CD14-positive monocyte (primary cell): ENCODE measurements at regions not wholly inside any gene's neighbourhood (a gene's known extent, or its start where the extent isn't known, plus 50 kb on each side); places are given as distances from the start of the nearest gene placed in this dataset.

Source experiments
- DNase-seq, 3 donors: peaks; one replicate each; pipeline ENCODE4 v3.0.0-alpha.2; 2011 to 2022
- H2AFZ ChIP-seq: 2 replicates; pipeline ENCODE4 v1.6.0; 2012; ENCODE audit warnings: mild to moderate bottlenecking, low read depth, low read length, inconsistent platforms; ENCODE audit not compliant: insufficient read depth, poor library complexity, severe bottlenecking
- H3K27ac ChIP-seq, 2 donors: 1 replicate in 1 of 2; 2 replicates in 1 of 2; pipeline ENCODE4 v1.5.1; 2012 to 2013; ENCODE audit warnings: low read length in 2 of 2, control low read depth in 1 of 2, inconsistent platforms in 1 of 2, low read depth in 1 of 2, mild to moderate bottlenecking in 1 of 2
- H3K27me3 ChIP-seq, 2 donors: one replicate each; pipeline versions ENCODE4 v1.6.0 to v1.6.1; 2011 to 2013; ENCODE audit warnings: low read length in 2 of 2; ENCODE audit not compliant: control insufficient read depth in 2 of 2, insufficient read depth in 2 of 2
- H3K36me3 ChIP-seq, 2 donors: replicated peaks in 1 of 2; 1 replicate in 1 of 2; 2 replicates in 1 of 2; pipeline versions ENCODE4 v1.5.1 to v1.6.1; 2012 to 2013; ENCODE audit warnings: low read length in 2 of 2, control low read depth in 1 of 2, inconsistent platforms in 1 of 2, mild to moderate bottlenecking in 1 of 2; ENCODE audit not compliant: insufficient read depth in 2 of 2, control insufficient read depth in 1 of 2
- H3K4me1 ChIP-seq, 2 donors: 1 replicate in 1 of 2; 2 replicates in 1 of 2; pipeline versions ENCODE4 v1.5.1 to v1.6.1; 2012 to 2013; ENCODE audit warnings: low read length in 2 of 2, control low read depth in 1 of 2, inconsistent platforms in 1 of 2, mild to moderate bottlenecking in 1 of 2, moderate library complexity in 1 of 2; ENCODE audit not compliant: insufficient read depth in 2 of 2, control insufficient read depth in 1 of 2
- H3K4me2 ChIP-seq: replicated peaks from 2 replicates; pipeline ENCODE3; 2012; ENCODE audit warnings: low read length, moderate library complexity, mild to moderate bottlenecking; ENCODE audit not compliant: poor library complexity, severe bottlenecking; ENCODE audit errors: extremely low read depth
- H3K4me3 ChIP-seq, 3 experiments: fragments of 200-600 bp in 1 of 3; sonication (generic) in 1 of 3; replicated peaks in 1 of 3; 1 replicate in 2 of 3; 2 replicates in 1 of 3; pipeline ENCODE4 v1.5.1; 2011 to 2013; ENCODE audit warnings: low read length in 3 of 3, mild to moderate bottlenecking in 3 of 3, control low read depth in 2 of 3, low read depth in 2 of 3, inconsistent platforms in 1 of 3, moderate library complexity in 1 of 3
- H3K79me2 ChIP-seq: 2 replicates; pipeline ENCODE4 v1.6.0; 2012; ENCODE audit warnings: mild to moderate bottlenecking, control low read depth, inconsistent platforms, low read length, moderate library complexity; ENCODE audit not compliant: insufficient read depth
- H3K9ac ChIP-seq: 2 replicates; pipeline ENCODE4 v1.6.0; 2017; ENCODE audit warnings: low read length, mild to moderate bottlenecking; ENCODE audit not compliant: insufficient read depth, poor library complexity, severe bottlenecking
- H3K9me3 ChIP-seq, 2 donors: replicated peaks in 1 of 2; 1 replicate in 1 of 2; 2 replicates in 1 of 2; pipeline versions ENCODE4 v1.5.1 to v1.6.1; 2012 to 2013; ENCODE audit warnings: low read length in 2 of 2, control low read depth in 1 of 2; ENCODE audit not compliant: control insufficient read depth in 1 of 2, insufficient read depth in 1 of 2
- H4K20me1 ChIP-seq: 2 replicates; pipeline ENCODE4 v1.6.0; 2012; ENCODE audit warnings: mild to moderate bottlenecking, low read length, control low read depth, moderate library complexity; ENCODE audit not compliant: insufficient read depth
- H3K27ac Mint-ChIP-seq, 7 donors: one replicate each; pipeline ENCODE4 v1.8.0; 2020; ENCODE audit warnings: mild to moderate bottlenecking in 7 of 7, mixed read lengths in 7 of 7, moderate library complexity in 6 of 7, inconsistent platforms in 2 of 7
- H3K27me3 Mint-ChIP-seq, 3 donors: one replicate each; pipeline ENCODE4 v1.8.0; 2021 to 2022; ENCODE audit warnings: low read depth in 3 of 3, mild to moderate bottlenecking in 3 of 3, mixed read lengths in 3 of 3, moderate library complexity in 3 of 3, inconsistent platforms in 1 of 3
- H3K36me3 Mint-ChIP-seq, 2 donors: one replicate each; pipeline ENCODE4 v1.8.0; 2020; ENCODE audit warnings: mixed read lengths in 2 of 2, inconsistent platforms in 1 of 2, mild to moderate bottlenecking in 1 of 2
- H3K4me1 Mint-ChIP-seq: one replicate; pipeline ENCODE4 v1.8.0; 2020; ENCODE audit warnings: mild to moderate bottlenecking, mixed read lengths
- H3K4me3 Mint-ChIP-seq, 2 donors: one replicate each; pipeline ENCODE4 v1.8.0; 2020; ENCODE audit warnings: mild to moderate bottlenecking in 2 of 2, mixed read lengths in 2 of 2, moderate library complexity in 1 of 2
- H3K9me3 Mint-ChIP-seq, 7 donors: one replicate each; pipeline ENCODE4 v1.8.0; 2020 to 2022; ENCODE audit warnings: mixed read lengths in 7 of 7, mild to moderate bottlenecking in 6 of 7, moderate library complexity in 6 of 7, inconsistent platforms in 2 of 7
- CTCF ChIP-seq: fragments of 200-600 bp; IDR thresholded peaks from one replicate; pipeline ENCODE4 v1.8.0; 2022; ENCODE audit warnings: antibody characterized with exemption, mild to moderate bottlenecking
- WGBS: methylation state at CpG from one replicate; pipeline ENCODE4 v1.1.5; 2013; ENCODE audit warnings: missing lambda C conversion rate; ENCODE audit not compliant: insufficient coverage; 5-methylcytosine and 5-hydroxymethylcytosine counted together
- intact Hi-C, 2 donors: fragments of 100-400 bp; cut with micrococcal nuclease; formaldehyde crosslinking; loops; one replicate each; pipeline versions ENCODE4 v1.15.0 to v1.15.1; 2023

- Histone ChIP-seq H2AFZ (no peak overlapping the region), H3K4me3 (no peak overlapping the region), H3K27ac (no peak overlapping the region), H3K36me3 (no peaks in the 10 kb centered on the region), H3K9me3 (no peaks in the 10 kb centered on the region), H4K20me1 (no peaks in the 10 kb centered on the region), H3K4me2 (no peak overlapping the region), H3K79me2 (no peaks in the 10 kb centered on the region), H3K9ac (no peak overlapping the region), H3K4me1 (no peaks in the 10 kb centered on the region), H3K27me3 (no peaks in the 10 kb centered on the region)
- peaks cover 0 to 3% (median 0%) of the 10 kb centered on the region in 7 donors for H3K9me3 Mint-ChIP-seq
- H3K4me1 Mint-ChIP-seq = no peaks in the 10 kb centered on the region
- no peak overlapping the region for H3K4me3 Mint-ChIP-seq
- H3K27me3 Mint-ChIP-seq = peaks cover 0 to 7% (median 2%) of the 10 kb centered on the region in 3 donors
- intact Hi-C loops = no loop called here
- no peaks in the 10 kb centered on the region for H3K36me3 Mint-ChIP-seq
- H3K27ac Mint-ChIP-seq = no peak overlapping the region
- no peak for DNase-seq
- no peak for TF ChIP-seq CTCF
- 64% methylated on average over 1 of the region's 7 CpGs for WGBS
These were observed 770.6 kb upstream of the NR2F2 start for GRCh38 chr15:95559875-95560394.

- no peaks in the 10 kb centered on the region for H3K4me1 Mint-ChIP-seq
These were observed 769.0 kb upstream of the NR2F2 start for GRCh38 chr15:95561463-95561862.

More at GRCh38 chr15:95561463-95561862, 769.0 kb upstream of the NR2F2 start:
- no peaks in the 10 kb centered on the region for H3K27me3 ChIP-seq
- H3K4me1 ChIP-seq = no peaks in the 10 kb centered on the region
- H2AFZ ChIP-seq = no peak overlapping the region
- H3K4me3 Mint-ChIP-seq = no peak overlapping the region
- H3K36me3 ChIP-seq = no peaks in the 10 kb centered on the region
- no peak for TF ChIP-seq CTCF
- H4K20me1 ChIP-seq = no peaks in the 10 kb centered on the region
- no peak overlapping the region for H3K27ac ChIP-seq
- H3K27ac Mint-ChIP-seq = no peak overlapping the region
- intact Hi-C loops = no loop called here
- peaks cover 0 to 7% (median 2%) of the 10 kb centered on the region in 3 donors for H3K27me3 Mint-ChIP-seq
- no peak overlapping the region for H3K4me2 ChIP-seq
- DNase-seq = no peak
- peaks cover 0 to 3% (median 0%) of the 10 kb centered on the region in 7 donors for H3K9me3 Mint-ChIP-seq
- H3K9ac ChIP-seq = no peak overlapping the region
- H3K4me3 ChIP-seq = no peak overlapping the region
- no peaks in the 10 kb centered on the region for H3K9me3 ChIP-seq
- no peaks in the 10 kb centered on the region for H3K36me3 Mint-ChIP-seq
- no peaks in the 10 kb centered on the region for H3K79me2 ChIP-seq
- 100% methylated on average over 1 of the region's 2 CpGs for WGBS
